Right kidney (tissue), 1 donor: ENCODE measurements at regions not wholly inside any gene's neighbourhood (a gene's known extent, or its start where the extent isn't known, plus 50 kb on each side); places are given as distances from the start of the nearest gene placed in this dataset.
A peak's percentile ranks its signal among the peaks of the same experiment; 100 is the strongest.

Experiments used
- DNase-seq: peaks from one replicate; pipeline ENCODE4 v3.0.0-alpha.2; 2016

- peak; percentile 28 for DNase-seq
These were observed 182.4 kb upstream of the CXXC4 start for GRCh38 chr4:104677116-104677515.

GRCh38 chr4:104682311-104682710 lies 187.6 kb upstream of the CXXC4 start:
- DNase-seq = no peak

GRCh38 chr4:104693601-104694201 lies 199.0 kb upstream of the CXXC4 start:
- no peak for DNase-seq

- DNase-seq = no peak
These were observed 221.9 kb upstream of the CXXC4 start for GRCh38 chr4:104716584-104716983.

- no peak for DNase-seq
These were observed 225.0 kb upstream of the CXXC4 start for GRCh38 chr4:104719539-104720230.

DNA sequence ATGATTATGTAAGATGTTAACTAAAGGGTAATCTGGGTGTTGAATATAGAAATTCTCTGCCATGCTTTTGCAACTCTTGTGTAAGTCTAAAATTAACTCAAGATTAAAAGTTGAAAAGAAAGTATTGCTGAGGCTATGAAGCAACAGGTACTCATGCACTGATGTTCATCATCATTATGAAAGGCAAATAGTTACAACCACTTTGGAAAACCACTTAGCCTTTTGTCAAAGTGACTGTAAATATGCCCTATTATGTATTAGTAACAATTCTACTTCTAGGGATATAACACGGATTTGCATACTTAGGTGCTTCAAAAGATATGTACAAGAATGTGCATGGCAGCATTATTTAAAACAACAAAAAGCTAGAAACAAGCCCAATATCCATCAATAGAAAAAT lies 227.8 kb upstream of the CXXC4 start:
- no peak for DNase-seq

DNA sequence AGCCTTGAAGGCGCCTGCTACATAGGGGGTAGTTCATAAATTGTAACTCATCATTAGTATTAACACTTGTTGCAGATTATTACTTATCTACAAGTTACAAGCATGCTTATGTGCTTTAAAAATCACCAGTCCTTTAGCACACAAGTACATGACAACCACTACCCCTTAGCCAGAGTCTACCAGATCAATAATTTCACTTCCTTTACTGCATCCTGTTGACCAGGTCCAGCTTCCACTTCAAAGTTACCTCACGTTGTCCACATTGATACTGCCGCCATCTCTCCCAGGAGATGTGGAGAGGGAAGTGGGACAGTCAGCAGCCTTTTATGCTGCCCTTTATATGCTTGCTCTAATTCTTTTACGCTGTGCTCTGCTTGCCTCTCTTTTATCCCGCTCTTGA lies 231.3 kb upstream of the CXXC4 start:
- DNase-seq = no peak

- DNase-seq = no peak
These were observed 232.9 kb upstream of the CXXC4 start for GRCh38 chr4:104727643-104728042.

- no peak for DNase-seq
These were observed 233.9 kb upstream of the CXXC4 start for GRCh38 chr4:104728380-104729122.

DNA sequence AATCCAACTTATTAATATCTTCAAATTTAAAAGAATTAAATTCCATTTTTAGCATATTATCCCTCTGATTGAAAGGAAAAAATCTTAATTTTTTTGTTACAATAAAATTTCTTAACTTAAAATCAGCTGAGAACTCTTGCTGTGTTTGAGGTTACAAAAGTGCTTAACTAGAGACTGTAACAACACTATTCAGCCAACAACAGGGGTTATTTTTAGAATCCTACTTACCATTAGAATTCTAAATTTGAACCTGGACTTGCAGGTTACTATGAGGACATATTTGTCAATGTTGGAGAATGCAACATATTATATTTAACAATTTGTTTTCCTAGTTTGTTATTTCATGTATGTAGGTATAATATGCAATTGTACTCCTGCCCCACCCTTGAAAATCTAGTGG lies 238.1 kb upstream of the CXXC4 start:
- DNase-seq = no peak

DNA sequence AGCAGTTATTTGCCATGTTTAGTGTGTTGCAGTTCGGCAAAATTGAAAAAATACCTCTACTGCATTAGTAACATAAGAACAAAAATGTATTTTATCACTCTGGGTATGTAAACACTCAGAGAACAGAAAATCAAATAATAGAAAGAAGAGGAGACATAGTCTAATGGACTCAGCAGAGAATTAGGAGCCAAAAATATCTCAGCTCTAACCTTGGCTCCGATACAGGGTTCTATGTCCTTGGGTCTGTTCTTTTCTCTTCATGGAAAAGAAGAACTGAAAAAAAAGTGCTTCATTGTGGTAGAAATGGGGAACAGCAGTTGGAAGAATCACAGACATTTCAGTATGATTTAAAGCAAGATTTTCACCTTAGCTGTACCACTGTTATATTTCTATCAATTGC lies 240.5 kb upstream of the CXXC4 start:
- no peak for DNase-seq

GRCh38 chr4:104740161-104740560 lies 245.5 kb upstream of the CXXC4 start:
- no peak for DNase-seq

DNA sequence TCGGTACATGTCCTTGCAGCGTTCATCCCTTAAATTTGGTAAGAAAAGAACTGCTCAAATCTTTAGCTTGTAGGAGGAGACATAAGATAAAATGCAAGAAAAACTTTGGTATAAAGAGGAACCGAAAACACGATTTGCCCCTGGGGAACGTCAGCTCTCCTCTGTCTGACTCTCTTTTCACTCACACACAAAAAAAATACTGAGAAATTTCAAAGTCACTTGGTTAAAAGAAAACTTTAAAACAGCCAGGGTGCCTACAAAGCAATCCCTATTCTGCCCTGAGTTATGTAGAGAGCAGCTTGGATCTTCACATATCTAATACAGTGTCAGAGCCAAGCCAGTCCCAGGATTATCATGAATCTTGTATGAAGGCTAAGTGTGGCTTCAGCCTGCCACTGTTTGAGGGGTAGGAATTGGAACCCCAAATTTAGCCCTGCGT lies 248.5 kb upstream of the CXXC4 start:
- no peak for DNase-seq

- DNase-seq = no peak
These were observed 252.9 kb upstream of the CXXC4 start for GRCh38 chr4:104747635-104748034.

DNA sequence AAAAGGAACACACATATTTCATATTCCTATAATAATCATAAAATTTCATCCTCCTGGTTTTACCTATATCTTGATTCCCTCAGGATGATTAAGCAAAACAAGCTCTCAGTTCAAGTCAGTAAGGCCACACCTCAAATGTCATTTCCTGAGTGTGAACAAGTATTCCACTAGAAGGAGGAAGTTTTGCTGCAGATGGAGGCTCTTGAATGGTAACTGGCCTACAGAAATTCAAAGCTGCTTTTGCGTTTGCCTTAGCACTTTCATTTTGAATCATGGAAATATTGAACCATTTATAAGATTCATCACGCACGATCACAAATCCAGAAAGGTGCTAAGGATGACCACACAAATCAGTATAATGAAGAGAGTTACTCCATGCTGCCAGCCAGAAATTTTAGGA lies 254.4 kb upstream of the CXXC4 start:
- no peak for DNase-seq

DNA sequence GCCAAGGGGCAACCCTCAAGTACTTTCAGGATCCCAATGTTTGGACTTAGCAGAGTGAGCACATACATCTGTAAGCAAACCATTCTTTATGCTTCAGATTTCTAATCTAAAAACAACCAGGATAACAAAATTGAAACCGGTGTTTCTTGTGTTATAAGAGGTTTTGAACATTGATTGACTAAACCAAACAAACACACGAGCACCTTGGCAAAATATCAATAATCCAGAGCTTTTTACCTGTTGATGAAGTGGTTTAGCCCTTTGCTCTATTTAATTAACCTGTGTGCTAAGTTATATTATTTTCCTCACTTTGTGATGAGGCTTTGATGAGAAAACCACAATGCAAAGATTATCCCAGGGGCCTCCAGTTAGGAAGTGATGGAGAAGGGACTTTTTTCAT lies 255.3 kb upstream of the CXXC4 start:
- no peak for DNase-seq

DNA sequence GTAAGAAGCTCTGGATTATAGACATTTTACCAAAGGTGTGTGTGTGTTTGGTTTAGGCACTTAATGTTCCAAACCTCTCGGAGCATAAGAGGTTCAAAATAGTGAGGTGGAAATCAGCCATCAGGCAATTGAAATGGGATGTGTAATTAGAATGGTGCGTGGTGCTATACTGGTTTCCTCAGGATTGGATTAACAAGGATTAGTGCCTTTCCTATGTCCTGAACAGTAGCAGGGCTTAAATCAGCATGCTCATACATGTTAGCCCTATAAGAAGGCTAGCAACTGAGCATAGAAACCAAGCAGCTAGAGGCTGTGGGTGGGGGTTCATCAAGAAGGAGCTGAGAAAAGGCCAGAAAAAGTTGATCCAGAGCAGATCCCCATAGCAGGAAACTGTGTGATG lies 256.8 kb upstream of the CXXC4 start:
- DNase-seq = no peak

GRCh38 chr4:104752337-104752736 lies 257.6 kb upstream of the CXXC4 start:
- DNase-seq = no peak

DNA sequence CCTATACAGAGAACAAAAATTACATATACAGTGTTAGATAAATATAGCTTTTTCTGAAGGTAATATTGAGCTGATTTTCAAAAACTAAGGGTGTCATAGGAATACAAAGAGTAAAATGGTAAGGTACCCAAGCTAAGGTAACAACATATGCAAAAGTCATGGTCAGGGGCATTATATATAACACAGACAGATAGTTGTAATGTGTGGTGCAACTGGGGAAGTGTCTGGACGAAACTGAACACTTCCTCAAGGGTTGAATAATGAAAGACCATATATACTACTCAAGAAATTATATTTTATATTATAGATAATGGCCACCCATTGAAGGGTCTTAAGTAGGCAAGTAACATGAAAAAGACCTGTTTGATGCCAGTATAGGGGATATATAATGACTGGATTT lies 262.1 kb upstream of the CXXC4 start:
- DNase-seq = no peak

DNA sequence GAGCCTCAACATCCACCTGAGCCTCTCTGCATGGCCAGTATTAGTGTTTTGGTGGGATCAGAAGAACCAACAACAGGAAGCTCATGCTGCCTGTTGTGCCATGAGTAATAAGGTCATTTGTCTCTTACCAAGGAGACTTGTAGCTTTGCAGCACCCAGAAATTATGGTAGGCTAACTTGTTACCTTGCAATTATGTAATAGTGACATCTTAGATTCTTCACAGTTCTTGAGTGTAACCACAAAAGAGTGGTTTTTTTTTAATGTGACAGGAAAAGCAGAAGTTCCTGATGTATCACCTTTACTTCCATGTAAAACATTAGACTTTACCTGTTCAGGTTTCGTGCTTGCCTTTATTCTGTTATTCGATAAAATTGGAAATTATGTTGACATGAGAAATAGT lies 263.9 kb upstream of the CXXC4 start:
- no peak for DNase-seq

DNA sequence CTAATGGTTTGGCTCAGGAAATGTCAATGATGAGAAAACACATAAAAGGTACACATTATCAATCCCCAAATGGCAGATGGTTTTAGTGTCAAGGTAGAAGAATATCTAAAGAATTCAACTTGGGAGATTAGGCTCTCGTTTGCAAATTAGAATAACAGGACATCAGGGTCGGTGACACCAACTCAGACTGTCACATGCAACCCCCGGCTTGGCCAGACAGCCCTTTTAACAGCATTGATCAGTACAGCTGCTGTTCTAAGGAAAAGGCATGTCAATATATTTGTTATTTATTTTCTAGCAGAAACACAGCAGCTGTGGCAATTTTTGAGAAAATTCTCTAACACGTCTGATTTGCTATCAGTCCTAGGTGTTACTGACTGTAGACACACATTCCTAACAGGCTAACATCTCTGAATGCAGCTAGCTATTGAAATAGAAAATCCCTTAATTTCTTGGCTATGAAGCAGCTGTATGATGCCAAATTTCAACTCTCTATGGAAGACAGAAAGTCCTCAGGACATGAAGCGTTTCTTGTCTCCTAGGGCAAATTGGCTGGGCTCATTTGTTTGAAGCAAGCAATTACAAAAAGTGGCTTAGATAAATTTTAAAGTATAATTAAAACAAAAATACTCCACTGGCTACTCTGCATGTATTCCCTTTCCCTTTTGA lies 269.0 kb upstream of the CXXC4 start:
- no peak for DNase-seq

DNA sequence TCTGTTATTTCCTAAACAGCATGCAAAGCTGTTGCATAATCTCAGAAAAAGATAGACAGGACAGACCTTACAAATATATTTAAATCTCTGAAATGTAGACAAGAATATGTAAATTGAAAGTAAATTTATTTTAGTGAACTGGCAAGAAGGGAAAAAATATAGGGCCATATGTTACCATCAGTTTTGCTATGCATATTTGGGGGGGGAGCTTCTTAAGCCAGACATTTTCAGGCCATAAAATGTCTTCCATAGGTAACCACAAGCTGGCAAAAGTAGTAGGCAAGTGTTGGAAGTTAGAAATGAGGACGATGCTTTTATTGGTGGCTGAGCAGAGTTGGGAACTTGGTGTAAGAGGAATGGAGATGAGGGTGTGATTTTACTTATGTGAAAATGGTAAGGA lies 272.0 kb upstream of the CXXC4 start:
- no peak for DNase-seq

- no peak for DNase-seq
These were observed 278.2 kb upstream of the CXXC4 start for GRCh38 chr4:104772849-104773248.
